ENCODE measurements at regions not wholly inside any gene's neighbourhood (a gene's known extent, or its start where the extent isn't known, plus 50 kb on each side); places are given as distances from the start of the nearest gene placed in this dataset.

DNA sequence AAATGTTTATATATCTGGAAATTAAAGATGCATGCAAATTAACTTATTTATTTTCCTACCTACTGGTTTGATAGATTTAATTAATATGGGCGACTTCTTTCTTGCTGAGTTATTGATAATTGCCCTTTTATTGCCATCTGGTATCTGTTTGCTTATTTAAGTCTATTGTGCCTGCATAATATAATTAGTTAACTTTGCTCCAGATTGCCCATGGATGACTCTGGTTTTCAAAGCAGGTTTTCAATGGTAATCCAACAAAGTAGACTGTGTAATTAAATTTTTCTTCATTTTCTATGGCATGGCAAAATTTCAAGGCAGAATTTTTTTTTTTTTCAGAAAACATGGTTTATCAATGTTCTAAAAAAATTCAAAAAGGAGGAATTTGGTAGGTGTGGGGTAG lies 1092.0 kb downstream of the GRIK2 start:
- no peaks in the 10 kb centered on the region for H3K36me3 ChIP-seq
- no peaks in the 10 kb centered on the region for H3K4me1 ChIP-seq
- H3K27me3 ChIP-seq = no peaks in the 10 kb centered on the region
- H3K4me3 ChIP-seq = no peak overlapping the region
- TF ChIP-seq, protein P1, sequence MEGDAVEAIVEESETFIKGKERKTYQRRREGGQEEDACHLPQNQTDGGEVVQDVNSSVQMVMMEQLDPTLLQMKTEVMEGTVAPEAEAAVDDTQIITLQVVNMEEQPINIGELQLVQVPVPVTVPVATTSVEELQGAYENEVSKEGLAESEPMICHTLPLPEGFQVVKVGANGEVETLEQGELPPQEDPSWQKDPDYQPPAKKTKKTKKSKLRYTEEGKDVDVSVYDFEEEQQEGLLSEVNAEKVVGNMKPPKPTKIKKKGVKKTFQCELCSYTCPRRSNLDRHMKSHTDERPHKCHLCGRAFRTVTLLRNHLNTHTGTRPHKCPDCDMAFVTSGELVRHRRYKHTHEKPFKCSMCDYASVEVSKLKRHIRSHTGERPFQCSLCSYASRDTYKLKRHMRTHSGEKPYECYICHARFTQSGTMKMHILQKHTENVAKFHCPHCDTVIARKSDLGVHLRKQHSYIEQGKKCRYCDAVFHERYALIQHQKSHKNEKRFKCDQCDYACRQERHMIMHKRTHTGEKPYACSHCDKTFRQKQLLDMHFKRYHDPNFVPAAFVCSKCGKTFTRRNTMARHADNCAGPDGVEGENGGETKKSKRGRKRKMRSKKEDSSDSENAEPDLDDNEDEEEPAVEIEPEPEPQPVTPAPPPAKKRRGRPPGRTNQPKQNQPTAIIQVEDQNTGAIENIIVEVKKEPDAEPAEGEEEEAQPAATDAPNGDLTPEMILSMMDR (IDR thresholded peaks at IDR 0.05) = no peak
- TF ChIP-seq EP300 (IDR thresholded peaks at IDR 0.05) = no peak
- TF ChIP-seq POLR2A (IDR thresholded peaks at IDR 0.05) = no peak
- no peak for TF ChIP-seq POLR2AphosphoS5 (IDR thresholded peaks at IDR 0.05)
- DNase-seq = no peak
- intact Hi-C loops (cut with DNase I; ENCODE audit: low total_unique reads) = no loop called here
- no peak overlapping the region for H3K27ac ChIP-seq
- no peaks in the 10 kb centered on the region for H3K9me3 ChIP-seq
- 58 to 68% (median 65%) methylated on average over 1 of the region's 1 CpG for WGBS, 5 donors

DNA sequence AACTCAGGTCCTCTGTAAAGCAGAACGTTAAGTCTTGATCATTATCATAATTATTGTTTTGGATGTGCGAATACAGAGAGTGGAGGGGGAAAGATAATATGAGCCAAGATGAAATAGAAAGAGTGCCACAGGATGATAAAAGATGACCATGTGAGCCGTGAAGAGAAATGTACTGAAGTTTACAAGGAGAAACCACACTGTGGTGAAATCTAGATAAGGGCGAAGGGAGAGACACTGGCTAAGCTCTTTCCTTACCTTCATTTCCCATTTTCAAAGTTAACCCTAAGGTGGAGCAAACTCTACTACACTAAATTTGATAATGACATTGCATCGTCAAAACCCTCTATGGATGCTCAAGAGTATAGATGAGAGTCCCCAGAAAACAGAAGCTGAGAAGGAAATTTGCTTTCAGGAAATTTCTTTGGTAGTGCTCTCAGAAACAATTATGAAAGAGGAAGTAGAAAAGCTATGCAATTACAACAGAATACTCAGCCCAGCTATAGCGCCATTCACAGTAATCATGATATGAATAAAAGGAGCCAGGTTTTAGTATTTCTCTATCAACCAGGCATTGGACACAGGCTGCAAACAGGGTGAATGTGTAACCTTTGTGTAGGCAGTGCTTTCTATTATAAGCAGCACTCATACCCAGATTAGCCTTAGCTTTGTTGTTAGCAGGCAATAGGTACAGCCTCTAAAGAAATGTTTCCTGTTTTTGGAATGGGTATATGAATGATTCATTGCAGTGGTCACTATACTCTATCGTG lies 1080.7 kb downstream of the GRIK2 start:
- TF ChIP-seq EP300 (IDR thresholded peaks at IDR 0.05) = no peak
- no peak for TF ChIP-seq POLR2AphosphoS5 (IDR thresholded peaks at IDR 0.05)
- TF ChIP-seq POLR2A (IDR thresholded peaks at IDR 0.05) = no peak
- TF ChIP-seq, protein P1 (IDR thresholded peaks at IDR 0.05) = no peak
- Histone ChIP-seq H3K27ac (no peak overlapping the region), H3K9me3 (peaks cover 0 to 12% (median 3%) of the 10 kb centered on the region in 4 donors), H3K4me3 (no peak overlapping the region), H3K4me1 (no peaks in the 10 kb centered on the region), H3K36me3 (no peaks in the 10 kb centered on the region), H3K27me3 (no peaks in the 10 kb centered on the region)
- WGBS, 5 donors = 65 to 72% (median 70%) methylated on average over 7 of the region's 7 CpGs
- no peak for DNase-seq
- intact Hi-C loops (cut with DNase I; ENCODE audit: low total_unique reads) = no loop called here

DNA sequence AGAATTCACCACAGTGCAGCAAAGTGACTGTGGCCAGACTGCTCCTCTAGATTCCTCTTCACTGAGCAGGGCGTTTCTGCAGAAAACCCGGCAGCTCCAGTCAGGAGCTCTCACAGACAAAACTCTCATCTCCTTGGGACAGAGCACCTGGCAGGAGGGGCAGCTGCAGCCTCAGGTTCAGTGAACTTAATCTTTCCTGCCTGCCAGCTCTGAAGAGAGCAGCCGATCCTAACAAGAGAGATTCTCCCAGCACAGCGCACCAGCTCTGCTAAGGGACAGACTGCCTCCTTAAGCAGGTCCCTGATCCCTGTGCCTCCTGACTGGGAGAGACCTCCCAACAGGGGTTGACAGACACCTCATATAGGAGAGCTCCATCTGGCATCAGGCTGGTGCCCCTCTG lies 1065.5 kb downstream of the GRIK2 start:
- H3K9me3 ChIP-seq = peaks cover 0 to 20% (median 10%) of the 10 kb centered on the region in 4 donors
- H3K4me3 ChIP-seq = no peak overlapping the region
- no peaks in the 10 kb centered on the region for H3K4me1 ChIP-seq
- no peaks in the 10 kb centered on the region for H3K36me3 ChIP-seq
- TF ChIP-seq, protein P1 (IDR thresholded peaks at IDR 0.05) = no peak
- no peak for TF ChIP-seq POLR2A (IDR thresholded peaks at IDR 0.05)
- TF ChIP-seq EP300 (IDR thresholded peaks at IDR 0.05) = no peak
- no peak for TF ChIP-seq POLR2AphosphoS5 (IDR thresholded peaks at IDR 0.05)
- H3K27ac ChIP-seq = no peak overlapping the region
- H3K27me3 ChIP-seq = no peaks in the 10 kb centered on the region
- intact Hi-C loops (cut with DNase I; ENCODE audit: low total_unique reads) = no loop called here
- WGBS, 5 donors = 84 to 100% (median 90%) methylated on average over 4 of the region's 4 CpGs
- DNase-seq = no peak

DNA sequence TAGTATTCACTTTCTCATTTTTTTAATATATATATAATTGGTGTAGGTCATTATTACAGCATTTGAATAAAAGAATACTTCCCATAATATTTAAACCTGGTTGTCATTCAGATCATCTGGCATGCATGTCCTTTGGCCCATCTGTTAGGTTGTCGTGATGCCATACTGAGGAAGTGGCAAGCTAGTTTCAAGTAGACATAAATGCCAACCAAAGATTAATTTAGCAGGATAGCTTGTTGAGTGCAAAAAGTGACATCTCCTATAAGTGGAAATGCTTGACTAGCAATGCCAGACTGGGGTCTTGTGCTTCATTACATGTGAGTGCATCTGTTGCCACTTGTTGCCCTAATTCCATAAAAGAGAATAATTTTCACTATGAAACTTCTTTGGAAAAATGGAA lies 1044.7 kb downstream of the GRIK2 start:
- no peak for DNase-seq
- Histone ChIP-seq H3K27me3 (no peaks in the 10 kb centered on the region), H3K36me3 (no peaks in the 10 kb centered on the region), H3K27ac (no peak overlapping the region), H3K4me3 (no peak overlapping the region), H3K4me1 (no peaks in the 10 kb centered on the region), H3K9me3 (no peaks in the 10 kb centered on the region)
- intact Hi-C loops (cut with DNase I; ENCODE audit: low total_unique reads) = no loop called here
- WGBS, 5 donors = 68 to 94% (median 88%) methylated on average over 1 of the region's 1 CpG
- no peak for TF ChIP-seq POLR2A (IDR thresholded peaks at IDR 0.05)
- no peak for TF ChIP-seq POLR2AphosphoS5 (IDR thresholded peaks at IDR 0.05)
- no peak for TF ChIP-seq EP300 (IDR thresholded peaks at IDR 0.05)
- TF ChIP-seq, protein P1 (IDR thresholded peaks at IDR 0.05) = no peak
